Uterus (tissue), 3 donors: ENCODE measurements at regions not wholly inside any gene's neighbourhood (a gene's known extent, or its start where the extent isn't known, plus 50 kb on each side); places are given as distances from the start of the nearest gene placed in this dataset. TPM values are rescaled to one million over a fixed set of nuclear protein-coding genes. Genes with fewer than 3 reads are reported as not detected.

ENCODE experiments used
- DNase-seq, 2 donors: peaks; one replicate each; pipeline ENCODE4 v3.0.0-alpha.2; 2019 to 2020
- H3K27ac ChIP-seq, 2 donors: fragments of 200-600 bp; sonication (generic); 1 replicate in 1 of 2; 2 replicates in 1 of 2; pipeline ENCODE4 v1.5.1; 2016 to 2018
- H3K27me3 ChIP-seq, 2 donors: fragments of 200-600 bp; sonication (generic); one replicate each; pipeline ENCODE4 v1.5.1; 2018 to 2019; ENCODE audit warnings: control low read depth in 1 of 2
- H3K36me3 ChIP-seq, 2 donors: fragments of 200-600 bp; sonication (generic); one replicate each; pipeline ENCODE4 v1.5.1; 2019; ENCODE audit warnings: control low read depth in 1 of 2
- H3K4me1 ChIP-seq, 2 donors: fragments of 200-600 bp; sonication (generic); one replicate each; pipeline ENCODE4 v1.5.1; 2018 to 2019; ENCODE audit warnings: control low read depth in 1 of 2
- H3K4me3 ChIP-seq, 2 donors: fragments of 200-600 bp; sonication (generic); 1 replicate in 1 of 2; 2 replicates in 1 of 2; pipeline ENCODE4 v1.5.1; 2018 to 2019; ENCODE audit warnings: mild to moderate bottlenecking in 1 of 2
- H3K9me3 ChIP-seq, 2 donors: fragments of 200-600 bp; sonication (generic); one replicate each; pipeline ENCODE4 v1.5.1; 2019; ENCODE audit warnings: control low read depth in 1 of 2
- POLR2A ChIP-seq, 2 donors: fragments of 450-650 bp; IDR thresholded peaks; one replicate each; pipeline ENCODE4 v1.6.1; 2016; ENCODE audit warnings: antibody characterized with exemption in 2 of 2, mild to moderate bottlenecking in 1 of 2, moderate library complexity in 1 of 2
- intact Hi-C: fragments of 100-400 bp; cut with DNase I; formaldehyde crosslinking; loops from one replicate; pipeline ENCODE4 v1.15.1; 2023; ENCODE audit warnings: low total_unique reads
- small RNA-seq: library from RNA; depleted of rRNA; stranded (forward); fragments of <200 nt; gene quantifications from one replicate; pipeline ENCODE3, GENCODE V24; 2016
- TF ChIP-seq, protein P1 (sequence below), 4 experiments: fragments of 200-600 bp in 2 of 4; fragments of 450-650 bp in 2 of 4; sonication (generic) in 2 of 4; IDR thresholded peaks; one replicate each; pipeline ENCODE4 v1.5.1; 2016 to 2019; ENCODE audit warnings: antibody characterized with exemption in 4 of 4, mild to moderate bottlenecking in 2 of 4, moderate library complexity in 1 of 4
- donor health status: DM: yes; HTN: yes; CAD: no.

DNA sequence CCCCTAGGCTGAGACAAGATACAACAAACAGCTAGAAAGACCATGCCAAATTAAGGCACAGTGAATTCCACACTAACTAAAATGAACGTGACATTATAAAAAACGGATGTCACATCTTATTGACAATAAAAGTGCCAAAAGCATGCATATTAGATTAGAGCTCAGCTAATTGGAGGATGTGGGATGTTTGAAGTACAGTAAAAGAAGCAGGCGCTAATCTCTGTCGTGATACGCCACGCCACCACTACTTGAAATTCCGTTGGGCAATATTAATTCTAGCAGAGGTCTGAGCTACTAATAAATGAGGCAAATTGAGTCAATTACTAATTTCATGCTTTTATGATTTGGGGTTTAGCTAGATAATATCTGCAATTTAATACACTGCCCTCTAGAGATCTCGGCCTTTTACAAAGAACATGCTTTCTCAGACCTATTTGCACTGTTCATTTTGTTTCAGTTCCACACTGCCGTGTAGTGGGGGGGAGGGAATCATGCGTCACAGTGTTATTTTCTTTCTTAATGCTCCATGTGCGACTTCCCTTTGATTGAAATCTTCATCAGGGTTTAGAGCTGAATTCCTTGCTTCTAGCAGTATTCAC is 52.9 kb upstream of the ROBO2 start:
- TF ChIP-seq, protein P1, sequence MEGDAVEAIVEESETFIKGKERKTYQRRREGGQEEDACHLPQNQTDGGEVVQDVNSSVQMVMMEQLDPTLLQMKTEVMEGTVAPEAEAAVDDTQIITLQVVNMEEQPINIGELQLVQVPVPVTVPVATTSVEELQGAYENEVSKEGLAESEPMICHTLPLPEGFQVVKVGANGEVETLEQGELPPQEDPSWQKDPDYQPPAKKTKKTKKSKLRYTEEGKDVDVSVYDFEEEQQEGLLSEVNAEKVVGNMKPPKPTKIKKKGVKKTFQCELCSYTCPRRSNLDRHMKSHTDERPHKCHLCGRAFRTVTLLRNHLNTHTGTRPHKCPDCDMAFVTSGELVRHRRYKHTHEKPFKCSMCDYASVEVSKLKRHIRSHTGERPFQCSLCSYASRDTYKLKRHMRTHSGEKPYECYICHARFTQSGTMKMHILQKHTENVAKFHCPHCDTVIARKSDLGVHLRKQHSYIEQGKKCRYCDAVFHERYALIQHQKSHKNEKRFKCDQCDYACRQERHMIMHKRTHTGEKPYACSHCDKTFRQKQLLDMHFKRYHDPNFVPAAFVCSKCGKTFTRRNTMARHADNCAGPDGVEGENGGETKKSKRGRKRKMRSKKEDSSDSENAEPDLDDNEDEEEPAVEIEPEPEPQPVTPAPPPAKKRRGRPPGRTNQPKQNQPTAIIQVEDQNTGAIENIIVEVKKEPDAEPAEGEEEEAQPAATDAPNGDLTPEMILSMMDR (IDR thresholded peaks at IDR 0.05) = no peak
- no peak for TF ChIP-seq POLR2A (IDR thresholded peaks at IDR 0.05)
- Histone ChIP-seq H3K27me3 (no peaks in the 10 kb centered on the region), H3K4me1 (no peaks in the 10 kb centered on the region), H3K27ac (no peak overlapping the region), H3K4me3 (no peak overlapping the region), H3K36me3 (no peaks in the 10 kb centered on the region), H3K9me3 (no peaks in the 10 kb centered on the region)
- intact Hi-C loops = no loop called here
- no peak for DNase-seq

Small RNA genes lying in the stretch of these regions (small RNA-seq; reads per million reads assigned to genes)
- gene RF00019 = not detected
